RCC 7860 (cell line): ENCODE measurements at regions not wholly inside any gene's neighbourhood (a gene's known extent, or its start where the extent isn't known, plus 50 kb on each side); places are given as distances from the start of the nearest gene placed in this dataset.
A peak's percentile ranks its signal among the peaks of the same experiment; 100 is the strongest.
"Not testable (repeated sequence)": the region's sequence is repeated elsewhere in the genome, so short reads cannot be mapped to it uniquely, and the experiment has no call there.

Source experiments
- DNase-seq: peaks from one replicate; pipeline ENCODE4 v3.0.0-alpha.2; 2015; ENCODE audit warnings: low spot score
- FAIRE-seq: peaks from 2 replicates; lab custom pipeline; 2012; peaks lifted over from hg19 to GRCh38; lab: Jason Lieb, UNC

- FAIRE-seq, result no peak
- DNase-seq, result no peak
These were observed 56.4 kb upstream of the RBMS1 start for GRCh38 chr2:160550048-160550447.

- no peak for FAIRE-seq
- no peak for DNase-seq
These were observed 57.7 kb upstream of the RBMS1 start for GRCh38 chr2:160551259-160551658.

GRCh38 chr2:160555420-160556071 is 61.9 kb upstream of the RBMS1 start:
- no peak for DNase-seq
- no peak for FAIRE-seq

GRCh38 chr2:160557903-160558302 is 64.3 kb upstream of the RBMS1 start:
- FAIRE-seq (no peak), DNase-seq (no peak)

GRCh38 chr2:160558531-160558930 is 64.9 kb upstream of the RBMS1 start:
- FAIRE-seq, result no peak

GRCh38 chr2:160561551-160562295 is 68.1 kb upstream of the RBMS1 start:
- FAIRE-seq, result peak; percentile 96
- peak; percentile 94 for DNase-seq

More at GRCh38 chr2:160558531-160558930, 64.9 kb upstream of the RBMS1 start:
- no peak for DNase-seq

- DNase-seq (no peak), FAIRE-seq (no peak)
These were observed 69.1 kb upstream of the RBMS1 start for GRCh38 chr2:160562730-160563129.

GRCh38 chr2:160564591-160564990 is 71.0 kb upstream of the RBMS1 start:
- FAIRE-seq, result no peak
- no peak for DNase-seq

GRCh38 chr2:160565099-160565845 is 71.7 kb upstream of the RBMS1 start:
- FAIRE-seq (no peak), DNase-seq (no peak)

GRCh38 chr2:160566717-160567116 is 73.1 kb upstream of the RBMS1 start:
- DNase-seq (no peak), FAIRE-seq (no peak)

- no peak for FAIRE-seq
- no peak for DNase-seq
These were observed 75.2 kb upstream of the RBMS1 start for GRCh38 chr2:160568856-160569255.

GRCh38 chr2:160570376-160570775 is 76.8 kb upstream of the RBMS1 start:
- DNase-seq (no peak), FAIRE-seq (no peak)

- DNase-seq, result peak; percentile 67
- peak; percentile 52 for FAIRE-seq
These were observed 81.0 kb upstream of the RBMS1 start for GRCh38 chr2:160574468-160575140.

- FAIRE-seq (no peak), DNase-seq (no peak)
These were observed 81.8 kb upstream of the RBMS1 start for GRCh38 chr2:160575368-160575767.

GRCh38 chr2:160576054-160576499 is 82.5 kb upstream of the RBMS1 start:
- FAIRE-seq, result no peak

GRCh38 chr2:160577081-160577480 is 83.5 kb upstream of the RBMS1 start:
- DNase-seq, FAIRE-seq: not testable (repeated sequence)

More at GRCh38 chr2:160576054-160576499, 82.5 kb upstream of the RBMS1 start:
- DNase-seq, result no peak

GRCh38 chr2:160581035-160581434 is 87.4 kb upstream of the RBMS1 start:
- peak; percentile 8 for FAIRE-seq
- peak; percentile 47 for DNase-seq

GRCh38 chr2:160581448-160581847 is 87.8 kb upstream of the RBMS1 start:
- no peak for DNase-seq
- FAIRE-seq, result no peak

GRCh38 chr2:160582081-160582480 is 88.5 kb upstream of the RBMS1 start:
- DNase-seq (no peak), FAIRE-seq (no peak)

- FAIRE-seq (peak; percentile 83), DNase-seq (peak; percentile 61)
These were observed 89.0 kb upstream of the RBMS1 start for GRCh38 chr2:160582490-160583145.
